Colonic mucosa (tissue), 4 donors: ENCODE measurements at regions not wholly inside any gene's neighbourhood (a gene's known extent, or its start where the extent isn't known, plus 50 kb on each side); places are given as distances from the start of the nearest gene placed in this dataset.

ENCODE experiments used
- DNase-seq: peaks from one replicate; pipeline ENCODE4 v3.0.0-alpha.2; 2020
- H3K27ac ChIP-seq: fragments of 200-600 bp; one replicate; pipeline ENCODE4 v1.8.0; 2021
- H3K27me3 ChIP-seq: fragments of 200-600 bp; one replicate; pipeline ENCODE4 v1.8.0; 2021
- H3K36me3 ChIP-seq: fragments of 200-600 bp; one replicate; pipeline ENCODE4 v1.8.0; 2021
- H3K4me1 ChIP-seq: fragments of 200-600 bp; one replicate; pipeline ENCODE4 v1.8.0; 2021; ENCODE audit warnings: mild to moderate bottlenecking
- H3K4me3 ChIP-seq: fragments of 200-600 bp; one replicate; pipeline ENCODE4 v1.8.0; 2021
- H3K9ac ChIP-seq, 2 donors: one replicate each; pipeline ENCODE4 v1.7.0; 2013; ENCODE audit warnings: control low read depth in 2 of 2, low read depth in 2 of 2, low read length in 2 of 2
- H3K9me3 ChIP-seq: fragments of 200-600 bp; one replicate; pipeline ENCODE4 v1.8.0; 2021
- intact Hi-C: fragments of 100-400 bp; cut with DNase I; formaldehyde crosslinking; loops from one replicate; pipeline ENCODE4 v1.14.1; 2022
- TF ChIP-seq, protein P1 (sequence below): fragments of 200-600 bp; IDR thresholded peaks from one replicate; pipeline ENCODE4 v1.8.0; 2022; ENCODE audit warnings: antibody characterized with exemption, mild to moderate bottlenecking
- donor health status: healthy.
- donor health status: DM: no; HTN: no; CAD: no.
- donor health status: DM: no; HTN: no; CAD: no.

DNA sequence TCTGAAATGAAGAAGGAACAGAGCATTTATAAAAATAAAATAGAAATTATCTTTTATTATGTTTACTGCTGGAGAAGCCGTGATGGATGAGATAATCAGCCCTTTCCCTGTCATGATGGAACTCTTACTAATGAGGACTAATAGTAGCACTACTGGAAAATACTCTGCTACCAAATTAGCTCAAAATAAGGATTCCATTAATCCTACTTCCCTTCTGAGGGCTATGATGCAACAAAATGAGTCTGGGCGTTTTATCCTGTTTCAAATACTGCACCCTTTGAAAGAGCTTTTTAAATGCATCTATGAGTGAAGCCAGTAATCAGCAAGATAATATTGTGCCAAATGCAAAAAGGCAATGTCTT is 59.3 kb upstream of the CARMIL1 start:
- no peak overlapping the region for H3K9ac ChIP-seq
- no peaks in the 10 kb centered on the region for H3K4me1 ChIP-seq
- H3K9me3 ChIP-seq = no peaks in the 10 kb centered on the region
- no peaks in the 10 kb centered on the region for H3K36me3 ChIP-seq
- no peak overlapping the region for H3K27ac ChIP-seq
- DNase-seq = no peak
- H3K27me3 ChIP-seq = no peaks in the 10 kb centered on the region
- H3K4me3 ChIP-seq = no peak overlapping the region
- TF ChIP-seq, protein P1, sequence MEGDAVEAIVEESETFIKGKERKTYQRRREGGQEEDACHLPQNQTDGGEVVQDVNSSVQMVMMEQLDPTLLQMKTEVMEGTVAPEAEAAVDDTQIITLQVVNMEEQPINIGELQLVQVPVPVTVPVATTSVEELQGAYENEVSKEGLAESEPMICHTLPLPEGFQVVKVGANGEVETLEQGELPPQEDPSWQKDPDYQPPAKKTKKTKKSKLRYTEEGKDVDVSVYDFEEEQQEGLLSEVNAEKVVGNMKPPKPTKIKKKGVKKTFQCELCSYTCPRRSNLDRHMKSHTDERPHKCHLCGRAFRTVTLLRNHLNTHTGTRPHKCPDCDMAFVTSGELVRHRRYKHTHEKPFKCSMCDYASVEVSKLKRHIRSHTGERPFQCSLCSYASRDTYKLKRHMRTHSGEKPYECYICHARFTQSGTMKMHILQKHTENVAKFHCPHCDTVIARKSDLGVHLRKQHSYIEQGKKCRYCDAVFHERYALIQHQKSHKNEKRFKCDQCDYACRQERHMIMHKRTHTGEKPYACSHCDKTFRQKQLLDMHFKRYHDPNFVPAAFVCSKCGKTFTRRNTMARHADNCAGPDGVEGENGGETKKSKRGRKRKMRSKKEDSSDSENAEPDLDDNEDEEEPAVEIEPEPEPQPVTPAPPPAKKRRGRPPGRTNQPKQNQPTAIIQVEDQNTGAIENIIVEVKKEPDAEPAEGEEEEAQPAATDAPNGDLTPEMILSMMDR = no peak
- intact Hi-C loops = loop anchor here (5.0 kb wide), 2 partner anchors 337 to 497 kb away; no protein-coding TSS in a partner anchor

DNA sequence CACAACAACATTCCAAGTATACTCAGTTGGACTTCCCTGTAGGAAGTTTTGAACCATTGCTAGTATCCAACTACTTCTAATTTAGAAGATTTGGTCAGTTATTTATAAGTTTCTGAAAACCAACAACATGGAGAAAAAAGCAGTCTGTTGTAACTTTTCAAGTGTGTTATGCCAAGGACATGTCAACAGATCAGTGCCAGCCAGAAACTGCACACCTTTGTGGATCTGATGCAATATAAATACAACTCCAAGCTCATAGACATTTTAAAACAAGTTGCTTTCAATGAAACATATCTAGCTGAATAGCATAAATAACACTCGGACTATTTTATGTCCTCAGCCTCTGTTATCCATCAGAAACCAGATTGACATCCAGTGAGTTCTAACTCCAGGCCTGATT is 58.3 kb upstream of the CARMIL1 start:
- no peaks in the 10 kb centered on the region for H3K36me3 ChIP-seq
- H3K4me1 ChIP-seq = no peaks in the 10 kb centered on the region
- no peaks in the 10 kb centered on the region for H3K9me3 ChIP-seq
- H3K27me3 ChIP-seq = no peaks in the 10 kb centered on the region
- no peak for DNase-seq
- no peak overlapping the region for H3K4me3 ChIP-seq
- H3K9ac ChIP-seq = no peak overlapping the region
- TF ChIP-seq, protein P1 = no peak
- H3K27ac ChIP-seq = no peak overlapping the region
- intact Hi-C loops = loop anchor here (5.0 kb wide), 2 partner anchors 336 to 496 kb away; no protein-coding TSS in a partner anchor

DNA sequence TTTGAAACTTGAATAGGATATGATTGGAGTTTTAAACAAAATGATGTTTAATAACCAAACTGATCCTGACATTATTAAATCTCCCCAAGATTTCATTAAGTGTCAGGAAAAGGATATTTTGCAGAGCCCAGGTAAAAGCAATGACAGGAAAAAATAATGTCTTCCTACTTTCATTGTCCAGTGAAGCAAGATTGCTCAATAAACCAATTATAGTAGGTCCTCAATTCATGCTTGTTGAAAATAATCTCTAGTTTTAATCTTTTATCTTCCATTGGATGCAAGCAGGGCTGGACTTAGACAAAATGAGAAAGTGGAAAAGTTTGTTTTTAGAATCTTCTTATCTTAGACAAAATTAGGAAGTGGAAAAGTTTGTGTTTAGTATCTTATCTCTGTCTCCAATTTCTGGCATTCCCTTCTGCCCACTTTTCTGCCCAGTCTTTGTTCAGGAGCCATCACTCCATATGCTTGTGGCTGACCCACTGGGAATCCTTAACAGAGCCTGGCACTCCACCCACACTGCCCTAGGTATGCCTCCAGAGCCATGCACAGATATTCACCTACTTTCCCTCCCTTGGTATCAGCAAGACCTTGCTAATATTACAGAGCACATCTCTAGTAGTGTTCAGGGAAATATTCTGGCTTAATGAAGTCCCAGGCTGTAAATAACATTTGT is 57.0 kb upstream of the CARMIL1 start:
- intact Hi-C loops = loop anchor here (5.0 kb wide), 2 partner anchors 335 to 495 kb away; no protein-coding TSS in a partner anchor
- H3K9me3 ChIP-seq = no peaks in the 10 kb centered on the region
- H3K27ac ChIP-seq = no peak overlapping the region
- H3K36me3 ChIP-seq = no peaks in the 10 kb centered on the region
- H3K4me1 ChIP-seq = no peaks in the 10 kb centered on the region
- H3K9ac ChIP-seq = no peak overlapping the region
- H3K4me3 ChIP-seq = no peak overlapping the region
- no peaks in the 10 kb centered on the region for H3K27me3 ChIP-seq
- TF ChIP-seq, protein P1 = no peak
- DNase-seq = no peak

DNA sequence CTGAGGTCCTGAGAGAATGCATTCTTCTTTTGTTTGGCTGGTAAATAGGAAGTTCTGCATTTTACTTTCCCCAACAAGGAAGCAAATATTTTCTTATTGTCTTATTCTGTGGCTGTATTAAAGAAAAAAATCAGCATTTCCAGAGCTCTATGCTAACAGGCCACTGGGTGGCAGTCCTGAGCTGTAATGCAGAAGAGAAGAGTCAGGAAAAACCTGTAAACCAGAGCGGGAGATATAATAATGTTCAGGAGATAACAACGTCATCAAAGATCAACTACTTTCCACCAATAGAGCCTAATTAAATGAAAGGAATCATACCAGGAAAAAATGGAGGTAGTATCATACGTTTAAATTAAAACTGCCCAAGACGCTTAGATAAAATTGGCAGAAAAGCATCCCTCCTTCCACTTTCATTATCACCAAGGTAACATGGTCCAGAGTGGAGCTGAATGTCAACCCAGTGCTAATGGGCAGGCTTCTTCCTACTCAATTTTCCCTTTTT is 55.6 kb upstream of the CARMIL1 start:
- H3K4me3 ChIP-seq = no peak overlapping the region
- TF ChIP-seq, protein P1 = peak; percentile 87

DNA sequence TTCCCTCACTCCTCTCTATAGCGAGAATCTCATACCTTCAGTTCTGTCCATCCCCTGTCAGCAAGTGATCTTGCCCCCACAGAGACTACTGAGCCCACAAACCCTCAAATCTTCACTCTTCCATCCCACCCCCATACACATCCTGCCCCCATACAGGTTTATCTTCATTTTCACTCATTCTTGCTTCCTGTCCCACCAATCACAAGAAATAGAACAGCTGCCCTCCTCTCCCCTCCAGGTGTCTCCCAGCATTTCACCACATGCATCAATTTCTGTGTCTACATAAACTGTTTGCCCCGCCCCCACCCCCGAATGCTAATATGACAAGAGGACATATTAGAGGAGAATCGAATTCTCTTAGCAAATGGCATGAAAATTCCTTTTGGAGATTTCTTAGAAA is 54.9 kb upstream of the CARMIL1 start:
- intact Hi-C loops = loop anchor here (5.0 kb wide), 2 partner anchors 333 to 493 kb away; no protein-coding TSS in a partner anchor
- Histone ChIP-seq H3K9me3 (no peaks in the 10 kb centered on the region), H3K27ac (no peak overlapping the region), H3K36me3 (no peaks in the 10 kb centered on the region), H3K9ac (no peak overlapping the region), H3K4me3 (no peak overlapping the region), H3K4me1 (no peaks in the 10 kb centered on the region), H3K27me3 (no peaks in the 10 kb centered on the region)
- TF ChIP-seq, protein P1 = no peak
- DNase-seq = no peak

More for the DNA sequence above, 55.6 kb upstream of the CARMIL1 start:
- intact Hi-C loops = loop anchor here (5.0 kb wide), 2 partner anchors 334 to 494 kb away; no protein-coding TSS in a partner anchor
- Histone ChIP-seq H3K9me3 (no peaks in the 10 kb centered on the region), H3K27ac (no peak overlapping the region), H3K4me1 (no peaks in the 10 kb centered on the region), H3K27me3 (no peaks in the 10 kb centered on the region), H3K9ac (no peak overlapping the region), H3K36me3 (no peaks in the 10 kb centered on the region)
- peak; percentile 81 for DNase-seq
